Suprapubic skin (tissue), 4 donors: ENCODE measurements at regions not wholly inside any gene's neighbourhood (a gene's known extent, or its start where the extent isn't known, plus 50 kb on each side); places are given as distances from the start of the nearest gene placed in this dataset.

ENCODE experiments used
- DNase-seq, 2 donors: peaks; one replicate each; pipeline ENCODE4 v3.0.0-alpha.2; 2019; ENCODE audit warnings: low spot score in 2 of 2
- H3K27ac ChIP-seq: fragments of 200-600 bp; sonication (generic); one replicate; pipeline ENCODE4 v1.5.1; 2019
- H3K27me3 ChIP-seq: fragments of 200-600 bp; sonication (generic); one replicate; pipeline ENCODE4 v1.5.1; 2019
- H3K36me3 ChIP-seq: fragments of 200-600 bp; sonication (generic); one replicate; pipeline ENCODE4 v1.5.1; 2019
- H3K4me1 ChIP-seq: fragments of 200-600 bp; sonication (generic); one replicate; pipeline ENCODE4 v1.5.1; 2019
- H3K4me3 ChIP-seq: fragments of 200-600 bp; sonication (generic); one replicate; pipeline ENCODE4 v1.5.1; 2019; ENCODE audit warnings: mild to moderate bottlenecking
- H3K9me3 ChIP-seq: fragments of 200-600 bp; sonication (generic); one replicate; pipeline ENCODE4 v1.5.1; 2019
- EP300 ChIP-seq: sonication (generic); formaldehyde crosslinking; IDR thresholded peaks from one replicate; pipeline ENCODE4 v1.6.1; 2017; ENCODE audit warnings: antibody characterized with exemption
- POLR2A ChIP-seq, 2 donors: fragments of 450-650 bp; IDR thresholded peaks; one replicate each; pipeline ENCODE4 v1.6.1; 2017; ENCODE audit warnings: antibody characterized with exemption in 2 of 2, mild to moderate bottlenecking in 2 of 2, moderate library complexity in 2 of 2
- POLR2AphosphoS5 ChIP-seq, 3 donors: sonication (generic); formaldehyde crosslinking; IDR thresholded peaks; one replicate each; pipeline ENCODE4 v1.6.1; 2017; ENCODE audit warnings: antibody characterized with exemption in 3 of 3
- WGBS: methylation state at CpG from one replicate; pipeline ENCODE4 v1.1.5; 2018; 5-methylcytosine and 5-hydroxymethylcytosine counted together
- TF ChIP-seq, protein P1 (sequence below), 2 donors: fragments of 200-600 bp in 1 of 2; fragments of 450-650 bp in 1 of 2; sonication (generic) in 1 of 2; IDR thresholded peaks; one replicate each; pipeline ENCODE4 v1.5.1; 2016 to 2019; ENCODE audit warnings: antibody characterized with exemption in 2 of 2, mild to moderate bottlenecking in 1 of 2, moderate library complexity in 1 of 2

DNA sequence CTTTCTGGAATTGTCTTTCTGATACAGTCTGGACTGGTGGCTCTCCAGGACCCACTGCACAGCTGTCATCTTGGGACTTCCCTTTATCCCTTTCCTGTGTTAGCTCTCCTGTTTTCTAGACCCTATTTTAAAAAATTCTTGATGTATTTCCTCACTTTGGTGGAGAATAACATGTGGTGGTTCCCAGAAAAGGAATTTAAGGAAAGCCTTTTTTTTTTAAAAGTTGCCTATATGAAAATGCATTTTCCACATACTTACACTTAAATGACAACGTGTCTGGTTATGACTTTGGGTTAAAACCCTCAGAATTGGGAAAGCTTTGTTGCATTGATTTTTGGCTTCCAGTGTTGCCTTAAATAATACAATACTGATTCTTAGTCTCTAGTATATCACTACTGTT, 400.7 kb downstream of the TMEM135 start:
- no peaks in the 10 kb centered on the region for H3K9me3 ChIP-seq
- no peak overlapping the region for H3K4me3 ChIP-seq
- TF ChIP-seq POLR2AphosphoS5 (IDR thresholded peaks at IDR 0.05) (no peak), POLR2A (IDR thresholded peaks at IDR 0.05) (no peak), EP300 (no peak)
- TF ChIP-seq, protein P1, sequence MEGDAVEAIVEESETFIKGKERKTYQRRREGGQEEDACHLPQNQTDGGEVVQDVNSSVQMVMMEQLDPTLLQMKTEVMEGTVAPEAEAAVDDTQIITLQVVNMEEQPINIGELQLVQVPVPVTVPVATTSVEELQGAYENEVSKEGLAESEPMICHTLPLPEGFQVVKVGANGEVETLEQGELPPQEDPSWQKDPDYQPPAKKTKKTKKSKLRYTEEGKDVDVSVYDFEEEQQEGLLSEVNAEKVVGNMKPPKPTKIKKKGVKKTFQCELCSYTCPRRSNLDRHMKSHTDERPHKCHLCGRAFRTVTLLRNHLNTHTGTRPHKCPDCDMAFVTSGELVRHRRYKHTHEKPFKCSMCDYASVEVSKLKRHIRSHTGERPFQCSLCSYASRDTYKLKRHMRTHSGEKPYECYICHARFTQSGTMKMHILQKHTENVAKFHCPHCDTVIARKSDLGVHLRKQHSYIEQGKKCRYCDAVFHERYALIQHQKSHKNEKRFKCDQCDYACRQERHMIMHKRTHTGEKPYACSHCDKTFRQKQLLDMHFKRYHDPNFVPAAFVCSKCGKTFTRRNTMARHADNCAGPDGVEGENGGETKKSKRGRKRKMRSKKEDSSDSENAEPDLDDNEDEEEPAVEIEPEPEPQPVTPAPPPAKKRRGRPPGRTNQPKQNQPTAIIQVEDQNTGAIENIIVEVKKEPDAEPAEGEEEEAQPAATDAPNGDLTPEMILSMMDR (IDR thresholded peaks at IDR 0.05) = no peak
- DNase-seq = no peak
- H3K27ac ChIP-seq = no peak overlapping the region
- H3K27me3 ChIP-seq = no peaks in the 10 kb centered on the region
- no peaks in the 10 kb centered on the region for H3K36me3 ChIP-seq
- H3K4me1 ChIP-seq = no peaks in the 10 kb centered on the region
- 68% methylated on average over 1 of the region's 1 CpG for WGBS

GRCh38 chr11:87437844-87438223, 400.1 kb downstream of the TMEM135 start:
- Histone ChIP-seq H3K27me3 (no peaks in the 10 kb centered on the region), H3K36me3 (no peaks in the 10 kb centered on the region), H3K27ac (no peak overlapping the region), H3K4me1 (no peaks in the 10 kb centered on the region), H3K4me3 (no peak overlapping the region), H3K9me3 (no peaks in the 10 kb centered on the region)
- DNase-seq = no peak
- TF ChIP-seq EP300 (no peak), POLR2AphosphoS5 (IDR thresholded peaks at IDR 0.05) (no peak), POLR2A (IDR thresholded peaks at IDR 0.05) (no peak)
- TF ChIP-seq, protein P1 (IDR thresholded peaks at IDR 0.05) = no peak

- TF ChIP-seq, protein P1 (IDR thresholded peaks at IDR 0.05) = no peak
- TF ChIP-seq EP300 (no peak), POLR2AphosphoS5 (IDR thresholded peaks at IDR 0.05) (no peak), POLR2A (IDR thresholded peaks at IDR 0.05) (no peak)
- peaks cover 3% of the 10 kb centered on the region for H3K4me1 ChIP-seq
- H3K9me3 ChIP-seq = no peaks in the 10 kb centered on the region
- no peak overlapping the region for H3K4me3 ChIP-seq
- no peaks in the 10 kb centered on the region for H3K27me3 ChIP-seq
- no peak overlapping the region for H3K27ac ChIP-seq
- H3K36me3 ChIP-seq = no peaks in the 10 kb centered on the region
- DNase-seq = no peak
- 92% methylated on average over 5 of the region's 5 CpGs for WGBS
These were observed 399.6 kb downstream of the TMEM135 start for GRCh38 chr11:87437133-87437843.

DNA sequence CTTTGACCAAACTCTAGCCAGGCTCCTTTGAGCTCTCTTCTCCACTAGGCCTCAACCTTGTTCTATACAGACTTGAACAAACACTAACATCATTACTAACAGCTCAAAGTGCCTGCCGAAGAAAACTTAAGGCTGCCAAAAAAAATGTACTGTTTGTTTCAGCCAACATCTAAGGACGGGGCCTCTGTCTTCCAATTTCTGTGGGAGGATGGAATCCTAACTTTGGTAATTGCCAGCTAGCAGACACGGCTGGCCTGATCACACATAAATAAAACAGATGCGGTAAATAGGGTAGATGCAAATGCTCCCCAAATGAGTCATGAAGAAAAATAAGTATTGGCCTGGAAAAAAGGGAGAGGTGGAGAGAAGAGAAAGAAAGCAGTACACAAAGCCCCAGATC, 394.3 kb downstream of the TMEM135 start:
- DNase-seq = no peak

GRCh38 chr11:87431392-87431791, 393.7 kb downstream of the TMEM135 start:
- Histone ChIP-seq H3K27me3 (no peaks in the 10 kb centered on the region), H3K36me3 (no peaks in the 10 kb centered on the region), H3K4me1 (peaks cover 3% of the 10 kb centered on the region), H3K27ac (no peak overlapping the region), H3K9me3 (no peaks in the 10 kb centered on the region), H3K4me3 (no peak overlapping the region)
- DNase-seq = no peak
- 94% methylated on average over 2 of the region's 2 CpGs for WGBS
- TF ChIP-seq, protein P1 (IDR thresholded peaks at IDR 0.05) = no peak
- TF ChIP-seq EP300 = no peak
- TF ChIP-seq POLR2AphosphoS5 (IDR thresholded peaks at IDR 0.05) = no peak
- no peak for TF ChIP-seq POLR2A (IDR thresholded peaks at IDR 0.05)

More for the DNA sequence above, 394.3 kb downstream of the TMEM135 start:
- Histone ChIP-seq H3K9me3 (no peaks in the 10 kb centered on the region), H3K27ac (no peak overlapping the region), H3K36me3 (no peaks in the 10 kb centered on the region), H3K27me3 (no peaks in the 10 kb centered on the region), H3K4me3 (no peak overlapping the region), H3K4me1 (peaks cover 3% of the 10 kb centered on the region)
- 55% methylated on average over 4 of the region's 4 CpGs for WGBS
- TF ChIP-seq, protein P1 (IDR thresholded peaks at IDR 0.05) = no peak
- TF ChIP-seq EP300 (no peak), POLR2AphosphoS5 (IDR thresholded peaks at IDR 0.05) (no peak)
